Astrocyte (in vitro differentiated cells and primary cell): ENCODE measurements at regions not wholly inside any gene's neighbourhood (a gene's known extent, or its start where the extent isn't known, plus 50 kb on each side); places are given as distances from the start of the nearest gene placed in this dataset.
A peak's percentile ranks its signal among the peaks of the same experiment; 100 is the strongest.

Experiments
- DNase-seq: peaks from one replicate; pipeline ENCODE4 v3.0.0-alpha.2; 2010; ENCODE audit warnings: low read depth
- FAIRE-seq: peaks from 2 replicates; lab custom pipeline; 2011; peaks lifted over from hg19 to GRCh38; lab: Jason Lieb, UNC
- H2AFZ ChIP-seq: 2 replicates; pipeline ENCODE4 v1.6.0; 2012; ENCODE audit warnings: low read depth, low read length, inconsistent platforms
- H3K27ac ChIP-seq: 2 replicates; pipeline ENCODE4 v1.5.1; 2011; ENCODE audit warnings: low read depth, low read length, inconsistent platforms
- H3K27me3 ChIP-seq: 2 replicates; pipeline ENCODE4 v1.6.0; 2011; ENCODE audit warnings: low read length, inconsistent platforms; ENCODE audit not compliant: insufficient read depth
- H3K36me3 ChIP-seq: 2 replicates; pipeline ENCODE4 v1.5.1; 2011; ENCODE audit warnings: low read length, inconsistent platforms; ENCODE audit not compliant: insufficient read depth
- H3K4me1 ChIP-seq: 2 replicates; pipeline ENCODE4 v1.5.1; 2011; ENCODE audit warnings: low read length, inconsistent platforms; ENCODE audit not compliant: insufficient read depth
- H3K4me2 ChIP-seq: 2 replicates; pipeline ENCODE4 v1.6.0; 2012; ENCODE audit warnings: low read length, inconsistent platforms
- H3K4me3 ChIP-seq: 2 replicates; pipeline ENCODE4 v1.5.1; 2011; ENCODE audit warnings: low read depth, mild to moderate bottlenecking, low read length, inconsistent platforms; ENCODE audit not compliant: insufficient read depth
- H3K79me2 ChIP-seq: 2 replicates; pipeline ENCODE4 v1.6.0; 2012; ENCODE audit warnings: mild to moderate bottlenecking, low read length, inconsistent platforms; ENCODE audit not compliant: insufficient read depth
- H3K9ac ChIP-seq: 2 replicates; pipeline ENCODE4 v1.6.0; 2012; ENCODE audit warnings: mild to moderate bottlenecking, low read length, inconsistent platforms
- H3K9me3 ChIP-seq: 2 replicates; pipeline ENCODE4 v1.5.1; 2012; ENCODE audit warnings: low read depth, mild to moderate bottlenecking, low read length, inconsistent platforms; ENCODE audit not compliant: insufficient read depth
- H4K20me1 ChIP-seq: 2 replicates; pipeline ENCODE4 v1.6.0; 2012; ENCODE audit warnings: low read length, inconsistent platforms; ENCODE audit not compliant: insufficient read depth
- H3K27ac Mint-ChIP-seq: one replicate; pipeline ENCODE4 v1.8.0; 2021; ENCODE audit warnings: mild to moderate bottlenecking, mixed read lengths; ENCODE audit not compliant: unreplicated experiment
- H3K27me3 Mint-ChIP-seq: one replicate; pipeline ENCODE4 v1.8.0; 2021; ENCODE audit warnings: low read depth, mixed read lengths; ENCODE audit not compliant: unreplicated experiment
- H3K36me3 Mint-ChIP-seq: one replicate; pipeline ENCODE4 v1.8.0; 2021; ENCODE audit warnings: low read depth, mixed read lengths; ENCODE audit not compliant: unreplicated experiment
- H3K4me1 Mint-ChIP-seq: one replicate; pipeline ENCODE4 v1.8.0; 2021; ENCODE audit warnings: low read depth, mixed read lengths; ENCODE audit not compliant: unreplicated experiment
- H3K4me3 Mint-ChIP-seq: one replicate; pipeline ENCODE4 v1.8.0; 2021; ENCODE audit warnings: mild to moderate bottlenecking, moderate library complexity, mixed read lengths; ENCODE audit not compliant: unreplicated experiment
- H3K9me3 Mint-ChIP-seq: one replicate; pipeline ENCODE4 v1.8.0; 2021; ENCODE audit warnings: mild to moderate bottlenecking, mixed read lengths; ENCODE audit not compliant: unreplicated experiment
- CTCF ChIP-seq: IDR thresholded peaks from 2 replicates; pipeline ENCODE4 v1.5.1; 2011; ENCODE audit warnings: low read depth, mild to moderate bottlenecking, inconsistent platforms, low read length, moderate library complexity; ENCODE audit not compliant: insufficient read depth
- EZH2 ChIP-seq: IDR thresholded peaks from 2 replicates; pipeline ENCODE4 v1.6.1; 2012; ENCODE audit warnings: mild to moderate bottlenecking, low read length, inconsistent platforms; ENCODE audit not compliant: insufficient read depth

DNA sequence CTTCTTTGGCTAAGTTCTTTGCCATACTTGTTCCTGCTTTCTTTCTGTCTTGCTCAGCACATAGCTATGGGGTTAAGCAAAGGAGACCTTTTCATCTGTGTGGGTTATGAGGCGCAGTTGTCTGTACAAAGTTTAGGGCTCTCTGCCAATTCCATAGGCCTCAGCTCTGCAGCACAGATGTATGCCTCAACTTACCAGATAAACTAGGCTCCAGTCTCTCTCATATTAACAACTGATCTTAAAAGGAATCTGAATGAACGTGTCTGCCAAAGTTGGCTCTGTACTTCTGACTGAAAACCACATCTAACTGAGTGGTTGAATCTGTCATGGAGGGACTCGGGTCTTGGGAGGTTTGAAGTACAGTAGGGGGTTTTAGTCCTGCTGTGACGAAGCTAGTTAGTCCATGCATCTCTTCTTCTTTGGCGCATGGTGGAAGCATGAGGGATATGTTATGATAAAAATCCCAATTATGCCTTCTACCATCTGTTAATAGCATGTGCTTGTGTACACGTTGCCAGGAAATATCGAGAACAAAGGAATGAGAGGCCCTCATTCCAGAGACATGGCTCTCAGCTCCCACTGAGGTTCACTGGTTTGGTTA is 114.6 kb upstream of the TSC22D2 start:
- H4K20me1 ChIP-seq: no peaks in the 10 kb centered on the region
- no peak for TF ChIP-seq CTCF
- no peaks in the 10 kb centered on the region for H3K36me3 ChIP-seq
- Mint-ChIP-seq H3K4me1 (peaks cover 33% of the 10 kb centered on the region), H3K27me3 (no peaks in the 10 kb centered on the region), H3K36me3 (peaks cover 4% of the 10 kb centered on the region), H3K4me3 (peak overlapping the region; percentile 4), H3K9me3 (peaks cover 5% of the 10 kb centered on the region), H3K27ac (peak overlapping the region; percentile 96)
- H3K9me3 ChIP-seq: no peaks in the 10 kb centered on the region
- H3K27ac ChIP-seq: peak overlapping the region; percentile 76
- H3K4me3 ChIP-seq: no peak overlapping the region
- no peaks in the 10 kb centered on the region for H3K79me2 ChIP-seq
- H3K9ac ChIP-seq: peak overlapping the region; percentile 37
- FAIRE-seq: peak; percentile 82
- H2AFZ ChIP-seq: peak overlapping the region; percentile 12
- H3K27me3 ChIP-seq: no peaks in the 10 kb centered on the region
- peak overlapping the region; percentile 51 for H3K4me2 ChIP-seq
- peaks cover 10% of the 10 kb centered on the region for H3K4me1 ChIP-seq
- peak; percentile 88 for DNase-seq

GRCh38 chr3:150292891-150293290 is 115.2 kb upstream of the TSC22D2 start:
- peak overlapping the region; percentile 96 for H3K27ac Mint-ChIP-seq
- Histone ChIP-seq H3K4me3 (no peak overlapping the region), H3K4me2 (peak overlapping the region; percentile 51), H3K9me3 (no peaks in the 10 kb centered on the region), H4K20me1 (no peaks in the 10 kb centered on the region), H3K27me3 (no peaks in the 10 kb centered on the region), H3K9ac (peak overlapping the region; percentile 37), H3K27ac (peak overlapping the region; percentile 76), H3K36me3 (no peaks in the 10 kb centered on the region), H2AFZ (no peak overlapping the region), H3K79me2 (no peaks in the 10 kb centered on the region), H3K4me1 (peaks cover 10% of the 10 kb centered on the region)
- H3K27me3 Mint-ChIP-seq: no peaks in the 10 kb centered on the region
- DNase-seq (peak; percentile 92), FAIRE-seq (peak; percentile 75)
- H3K36me3 Mint-ChIP-seq: peaks cover 4% of the 10 kb centered on the region
- peaks cover 5% of the 10 kb centered on the region for H3K9me3 Mint-ChIP-seq
- TF ChIP-seq EZH2 (no peak), CTCF (no peak)
- H3K4me1 Mint-ChIP-seq: peaks cover 33% of the 10 kb centered on the region
- no peak overlapping the region for H3K4me3 Mint-ChIP-seq

- no peaks in the 10 kb centered on the region for H3K27me3 ChIP-seq
- no peak overlapping the region for H3K27ac ChIP-seq
- H4K20me1 ChIP-seq: no peaks in the 10 kb centered on the region
- H3K4me1 ChIP-seq: peaks cover 10% of the 10 kb centered on the region
- no peak overlapping the region for H3K4me2 ChIP-seq
- Mint-ChIP-seq H3K4me3 (peak overlapping the region; percentile 54), H3K9me3 (peaks cover 5% of the 10 kb centered on the region), H3K36me3 (peaks cover 4% of the 10 kb centered on the region), H3K27ac (peak overlapping the region; percentile 78), H3K4me1 (peaks cover 32% of the 10 kb centered on the region), H3K27me3 (no peaks in the 10 kb centered on the region)
- FAIRE-seq: peak; percentile 62
- no peak overlapping the region for H2AFZ ChIP-seq
- H3K36me3 ChIP-seq: no peaks in the 10 kb centered on the region
- H3K9me3 ChIP-seq: no peaks in the 10 kb centered on the region
- H3K9ac ChIP-seq: no peak overlapping the region
- no peak for TF ChIP-seq EZH2
- TF ChIP-seq CTCF: no peak
- no peaks in the 10 kb centered on the region for H3K79me2 ChIP-seq
- DNase-seq: no peak
- H3K4me3 ChIP-seq: no peak overlapping the region
Observed at GRCh38 chr3:150291515-150291914, 116.6 kb upstream of the TSC22D2 start.
